ENCODE measurements at regions not wholly inside any gene's neighbourhood (a gene's known extent, or its start where the extent isn't known, plus 50 kb on each side); places are given as distances from the start of the nearest gene placed in this dataset.

GRCh38 chr14:36420149-36420687 is 99.8 kb upstream of the MBIP start:
- no peak overlapping the region for H3K4me2 ChIP-seq (ENCODE audit: insufficient read depth, low read length)
- H3K9me3 ChIP-seq (replicated peaks; ENCODE audit: control insufficient read depth, insufficient read depth, low read depth, low read length): no peaks in the 10 kb centered on the region
- H3K36me3 ChIP-seq (ENCODE audit: control insufficient read depth, insufficient read depth, low read length): no peaks in the 10 kb centered on the region
- H3K27me3 ChIP-seq (ENCODE audit: control insufficient read depth in 2 of 2, insufficient read depth in 2 of 2, low read length in 2 of 2): no peaks in the 10 kb centered on the region
- POLR2A ChIA-PET: no interaction called here
- no TSS peak for BruUV-seq (replicated peaks)
- no peak for ATAC-seq
- TF ChIP-seq TCF15 (CRISPR knock-in tag; IDR thresholded peaks at IDR 0.05): no peak
- TF ChIP-seq RFX7 (CRISPR knock-in tag; IDR thresholded peaks at IDR 0.05): no peak
- no peak for TF ChIP-seq ZBTB9 (CRISPR knock-in tag; IDR thresholded peaks at IDR 0.05)
- no peak for TF ChIP-seq BDP1 (IDR thresholded peaks at IDR 0.05; ENCODE audit: insufficient read depth, insufficient read length)
- TF ChIP-seq, protein P1, sequence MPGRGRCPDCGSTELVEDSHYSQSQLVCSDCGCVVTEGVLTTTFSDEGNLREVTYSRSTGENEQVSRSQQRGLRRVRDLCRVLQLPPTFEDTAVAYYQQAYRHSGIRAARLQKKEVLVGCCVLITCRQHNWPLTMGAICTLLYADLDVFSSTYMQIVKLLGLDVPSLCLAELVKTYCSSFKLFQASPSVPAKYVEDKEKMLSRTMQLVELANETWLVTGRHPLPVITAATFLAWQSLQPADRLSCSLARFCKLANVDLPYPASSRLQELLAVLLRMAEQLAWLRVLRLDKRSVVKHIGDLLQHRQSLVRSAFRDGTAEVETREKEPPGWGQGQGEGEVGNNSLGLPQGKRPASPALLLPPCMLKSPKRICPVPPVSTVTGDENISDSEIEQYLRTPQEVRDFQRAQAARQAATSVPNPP (IDR thresholded peaks at IDR 0.05; ENCODE audit: borderline replicate concordance, insufficient read depth, insufficient read length): no peak
- TF ChIP-seq, protein P2, sequence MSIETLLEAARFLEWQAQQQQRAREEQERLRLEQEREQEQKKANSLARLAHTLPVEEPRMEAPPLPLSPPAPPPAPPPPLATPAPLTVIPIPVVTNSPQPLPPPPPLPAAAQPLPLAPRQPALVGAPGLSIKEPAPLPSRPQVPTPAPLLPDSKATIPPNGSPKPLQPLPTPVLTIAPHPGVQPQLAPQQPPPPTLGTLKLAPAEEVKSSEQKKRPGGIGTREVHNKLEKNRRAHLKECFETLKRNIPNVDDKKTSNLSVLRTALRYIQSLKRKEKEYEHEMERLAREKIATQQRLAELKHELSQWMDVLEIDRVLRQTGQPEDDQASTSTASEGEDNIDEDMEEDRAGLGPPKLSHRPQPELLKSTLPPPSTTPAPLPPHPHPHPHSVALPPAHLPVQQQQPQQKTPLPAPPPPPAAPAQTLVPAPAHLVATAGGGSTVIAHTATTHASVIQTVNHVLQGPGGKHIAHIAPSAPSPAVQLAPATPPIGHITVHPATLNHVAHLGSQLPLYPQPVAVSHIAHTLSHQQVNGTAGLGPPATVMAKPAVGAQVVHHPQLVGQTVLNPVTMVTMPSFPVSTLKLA (conservative IDR thresholded peaks at IDR 0.05): no peak
- FAIRE-seq: no peak
- no peak overlapping the region for H3K9ac ChIP-seq (ENCODE audit: insufficient read depth in 1 of 2, low read depth in 2 of 2, low read length in 2 of 2)
- WGBS (ENCODE audit: insufficient coverage, low coverage, missing lambda C conversion rate): 2% methylated on average over 4 of the region's 4 CpGs
- no peaks in the 10 kb centered on the region for H3K79me2 ChIP-seq (ENCODE audit: control insufficient read depth, insufficient read depth, low read length)
- no peak overlapping the region for H3K4me3 ChIP-seq
- no peak for DNase-seq (ENCODE audit: extremely low read depth in 1 of 4, low spot score in 3 of 4)
- H4K20me1 ChIP-seq (replicated peaks; ENCODE audit: control insufficient read depth, insufficient read depth, low read length): no peaks in the 10 kb centered on the region
- H3K9me1 ChIP-seq (ENCODE audit: control insufficient read depth, insufficient read depth, low read length): no peaks in the 10 kb centered on the region
- no peak overlapping the region for H3K27ac ChIP-seq (ENCODE audit: extremely low read depth, low read depth, low read length)
- in situ Hi-C loops (cut with MboI) (no loop called here), intact Hi-C loops (cut with micrococcal nuclease) (no loop called here)
- no peaks in the 10 kb centered on the region for H3K4me1 ChIP-seq (replicated peaks in 1 of 2; ENCODE audit: control insufficient read depth in 2 of 2, insufficient read depth in 2 of 2, low read length in 2 of 2)
- CTCF ChIA-PET (ENCODE audit: low intra/inter-chr PET ratio): no interaction called here
- H2AFZ ChIP-seq (ENCODE audit: low read depth, low read length): no peak overlapping the region
